Calu3 (cell line): ENCODE measurements at regions not wholly inside any gene's neighbourhood (a gene's known extent, or its start where the extent isn't known, plus 50 kb on each side); places are given as distances from the start of the nearest gene placed in this dataset.

Experiments
- BruUV-seq: library from RNA; stranded (reverse); fragments of 400-500 nt; replicated peaks from 2 replicates; lab custom pipeline; 2021; lab: Mats Ljungman, UMichigan
- CTCF ChIA-PET: fragments of 300-600 bp; sonication (Branson Sonifier 250); formaldehyde crosslinking; loops from one replicate; lab custom pipeline; 2022; ENCODE audit warnings: antibody characterized with exemption; lab: Charles Lee
- DNase-seq: peaks from one replicate; pipeline ENCODE4 v3.0.0; 2022
- H3K27ac Mint-ChIP-seq: one replicate; pipeline ENCODE4 v1.8.0; 2022; ENCODE audit warnings: mixed read lengths; ENCODE audit not compliant: unreplicated experiment
- H3K27me3 Mint-ChIP-seq: one replicate; pipeline ENCODE4 v1.8.0; 2022; ENCODE audit warnings: mixed read lengths; ENCODE audit not compliant: unreplicated experiment
- H3K36me3 Mint-ChIP-seq: one replicate; pipeline ENCODE4 v1.8.0; 2022; ENCODE audit warnings: mild to moderate bottlenecking, moderate library complexity, mixed read lengths; ENCODE audit not compliant: insufficient read depth, unreplicated experiment
- H3K4me1 Mint-ChIP-seq: one replicate; pipeline ENCODE4 v1.8.0; 2022; ENCODE audit warnings: mild to moderate bottlenecking, low read depth, mixed read lengths; ENCODE audit not compliant: unreplicated experiment
- H3K4me3 Mint-ChIP-seq: one replicate; pipeline ENCODE4 v1.8.0; 2022; ENCODE audit warnings: mild to moderate bottlenecking, low read depth, moderate library complexity, mixed read lengths; ENCODE audit not compliant: unreplicated experiment
- H3K9me3 Mint-ChIP-seq: one replicate; pipeline ENCODE4 v1.8.0; 2022; ENCODE audit warnings: low read depth, mixed read lengths; ENCODE audit not compliant: unreplicated experiment
- CTCF ChIP-seq: fragments of 200-600 bp; IDR thresholded peaks from one replicate; pipeline ENCODE4 v1.8.0; 2022; ENCODE audit warnings: antibody characterized with exemption; ENCODE audit not compliant: unreplicated experiment
- intact Hi-C: fragments of 100-400 bp; cut with micrococcal nuclease; formaldehyde crosslinking; loops from one replicate; pipeline ENCODE4 v1.10.0; 2022; ENCODE audit not compliant: unreplicated experiment

DNA sequence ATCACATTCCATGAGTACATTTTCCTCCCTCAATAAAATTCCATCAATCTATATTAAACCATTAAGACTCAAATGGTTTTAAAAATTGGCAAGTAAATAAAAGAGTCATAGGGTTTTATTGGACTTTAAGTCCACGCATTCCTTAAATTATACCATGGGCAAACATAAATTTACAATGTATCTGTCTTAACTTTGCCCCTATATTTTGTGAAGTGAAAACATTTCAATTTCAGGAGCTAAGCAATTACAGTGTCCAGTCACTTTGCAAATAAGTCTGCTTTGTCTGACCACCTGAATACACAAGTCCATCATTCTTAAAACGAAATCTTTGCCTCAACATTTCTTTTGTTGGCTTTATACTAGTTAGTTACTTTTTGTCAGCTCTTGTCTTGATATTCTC, 197.5 kb upstream of the SEMA3D start:
- no peak overlapping the region for H3K27ac Mint-ChIP-seq
- no peaks in the 10 kb centered on the region for H3K4me1 Mint-ChIP-seq
- no peak overlapping the region for H3K4me3 Mint-ChIP-seq
- intact Hi-C loops = no loop called here
- CTCF ChIA-PET = no interaction called here
- BruUV-seq = no TSS peak
- TF ChIP-seq CTCF = no peak
- H3K36me3 Mint-ChIP-seq = no peaks in the 10 kb centered on the region
- no peak for DNase-seq
- no peaks in the 10 kb centered on the region for H3K9me3 Mint-ChIP-seq
- no peaks in the 10 kb centered on the region for H3K27me3 Mint-ChIP-seq

DNA sequence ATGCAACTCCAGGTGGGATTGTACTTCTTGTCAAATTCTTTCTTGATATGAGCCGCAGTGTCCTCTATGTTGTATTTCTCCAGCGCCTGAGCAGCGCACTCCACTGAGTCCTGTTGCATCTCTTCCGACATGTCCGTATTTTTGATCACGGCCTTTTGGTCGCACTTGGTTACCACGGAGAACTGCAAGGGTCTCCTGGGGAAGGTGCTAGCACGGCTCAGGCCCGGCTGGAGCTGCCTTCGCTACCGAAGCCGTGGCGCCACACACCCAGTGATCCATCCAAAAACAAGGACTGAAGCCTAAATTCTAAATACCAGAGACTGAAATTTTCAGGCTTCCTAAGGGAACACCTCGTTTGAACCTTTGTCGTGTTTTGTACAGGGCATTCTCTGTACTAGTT, 194.4 kb upstream of the SEMA3D start:
- no peaks in the 10 kb centered on the region for H3K27me3 Mint-ChIP-seq
- TF ChIP-seq CTCF = no peak
- no peak overlapping the region for H3K27ac Mint-ChIP-seq
- CTCF ChIA-PET = no interaction called here
- H3K4me1 Mint-ChIP-seq = no peaks in the 10 kb centered on the region
- H3K36me3 Mint-ChIP-seq = no peaks in the 10 kb centered on the region
- no TSS peak for BruUV-seq
- intact Hi-C loops = no loop called here
- H3K4me3 Mint-ChIP-seq = no peak overlapping the region
- no peaks in the 10 kb centered on the region for H3K9me3 Mint-ChIP-seq
- DNase-seq = no peak

GRCh38 chr7:85376589-85376988, 189.7 kb upstream of the SEMA3D start:
- no peaks in the 10 kb centered on the region for H3K9me3 Mint-ChIP-seq
- H3K4me3 Mint-ChIP-seq = no peak overlapping the region
- no peak for DNase-seq
- no peaks in the 10 kb centered on the region for H3K4me1 Mint-ChIP-seq
- intact Hi-C loops = no loop called here
- H3K27ac Mint-ChIP-seq = no peak overlapping the region
- H3K36me3 Mint-ChIP-seq = no peaks in the 10 kb centered on the region
- TF ChIP-seq CTCF = no peak
- no TSS peak for BruUV-seq
- CTCF ChIA-PET = no interaction called here
- H3K27me3 Mint-ChIP-seq = no peaks in the 10 kb centered on the region

- no peak for TF ChIP-seq CTCF
- BruUV-seq = no TSS peak
- intact Hi-C loops = no loop called here
- CTCF ChIA-PET = no interaction called here
- Mint-ChIP-seq H3K4me1 (no peaks in the 10 kb centered on the region), H3K36me3 (no peaks in the 10 kb centered on the region), H3K4me3 (no peak overlapping the region), H3K27ac (no peak overlapping the region), H3K9me3 (no peaks in the 10 kb centered on the region), H3K27me3 (no peaks in the 10 kb centered on the region)
- DNase-seq = no peak
These were observed 170.1 kb upstream of the SEMA3D start for GRCh38 chr7:85356916-85357315.

DNA sequence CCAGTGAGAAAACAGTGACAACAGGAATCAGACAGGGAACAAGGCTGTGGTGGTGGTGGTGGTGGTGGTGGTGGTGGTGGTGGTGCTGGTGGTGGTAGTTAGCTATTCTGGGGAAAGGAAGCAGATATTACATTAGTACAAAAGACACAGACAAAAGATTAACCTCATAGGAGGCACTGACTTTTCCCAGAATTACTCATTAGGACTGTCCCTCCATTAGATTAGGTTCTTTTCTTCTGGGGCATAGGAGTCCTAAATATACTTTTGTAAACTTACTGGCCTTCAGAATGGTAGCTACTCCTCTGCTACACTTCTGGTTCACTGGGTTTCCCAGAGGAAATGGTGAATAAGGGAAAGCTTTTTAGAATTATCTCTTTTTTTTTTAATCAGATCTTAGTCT, 156.6 kb upstream of the SEMA3D start:
- H3K27me3 Mint-ChIP-seq = no peaks in the 10 kb centered on the region
- no peaks in the 10 kb centered on the region for H3K9me3 Mint-ChIP-seq
- DNase-seq = no peak
- H3K4me3 Mint-ChIP-seq = no peak overlapping the region
- H3K36me3 Mint-ChIP-seq = no peaks in the 10 kb centered on the region
- no TSS peak for BruUV-seq
- TF ChIP-seq CTCF = no peak
- intact Hi-C loops = no loop called here
- CTCF ChIA-PET = no interaction called here
- no peaks in the 10 kb centered on the region for H3K4me1 Mint-ChIP-seq
- H3K27ac Mint-ChIP-seq = no peak overlapping the region
